A673 (cell line): ENCODE measurements at regions not wholly inside any gene's neighbourhood (a gene's known extent, or its start where the extent isn't known, plus 50 kb on each side); places are given as distances from the start of the nearest gene placed in this dataset.

Source experiments
- BruUV-seq: library from RNA; stranded (reverse); fragments of 400-500 nt; replicated peaks from 2 replicates; lab custom pipeline; 2021; lab: Mats Ljungman, UMichigan
- CTCF ChIA-PET: fragments of 300-600 bp; sonication (Branson Sonifier 250); formaldehyde crosslinking; loops from one replicate; lab custom pipeline; 2022; ENCODE audit warnings: antibody characterized with exemption; lab: Charles Lee
- POLR2A ChIA-PET: fragments of 300-600 bp; sonication (Branson Sonifier 250); formaldehyde crosslinking; loops from one replicate; lab custom pipeline; 2022; ENCODE audit warnings: antibody characterized with exemption; ENCODE audit not compliant: low non-redundant PET; lab: Charles Lee
- DNase-seq: peaks from one replicate; pipeline ENCODE4 v3.0.0-alpha.2; 2015; ENCODE audit warnings: low spot score
- H3K27ac ChIP-seq: fragments of 200-600 bp; sonication (generic); 2 replicates; pipeline ENCODE4 v1.5.1; 2016; ENCODE audit warnings: mixed run types, low read depth, mild to moderate bottlenecking, mixed read lengths, antibody characterized with exemption, low read length; ENCODE audit not compliant: poor library complexity, severe bottlenecking
- H3K27me3 ChIP-seq: fragments of 200-600 bp; sonication (generic); replicated peaks from 2 replicates; pipeline ENCODE4 v1.6.1; 2017; ENCODE audit warnings: mixed run types, low read depth, mild to moderate bottlenecking, mixed read lengths, antibody characterized with exemption, low read length; ENCODE audit not compliant: insufficient read depth, poor library complexity
- H3K36me3 ChIP-seq: fragments of 200-600 bp; sonication (generic); 2 replicates; pipeline ENCODE4 v1.6.1; 2016; ENCODE audit warnings: mixed run types, mild to moderate bottlenecking, mixed read lengths, antibody characterized with exemption, low read length; ENCODE audit not compliant: insufficient read depth, poor library complexity, severe bottlenecking
- H3K4me1 ChIP-seq: fragments of 200-600 bp; sonication (generic); 2 replicates; pipeline ENCODE4 v1.6.1; 2017; ENCODE audit warnings: mixed run types, mild to moderate bottlenecking, mixed read lengths, antibody characterized with exemption, low read length; ENCODE audit not compliant: insufficient read depth, poor library complexity, severe bottlenecking
- H3K4me3 ChIP-seq: fragments of 200-600 bp; sonication (generic); 2 replicates; pipeline ENCODE4 v1.5.1; 2016; ENCODE audit warnings: low read depth, mixed run types, mild to moderate bottlenecking, mixed read lengths, low read length; ENCODE audit not compliant: poor library complexity, severe bottlenecking
- H3K9me3 ChIP-seq: fragments of 200-600 bp; sonication (generic); 2 replicates; pipeline ENCODE4 v1.6.1; 2016; ENCODE audit warnings: mixed run types, low read depth, mild to moderate bottlenecking, mixed read lengths, antibody characterized with exemption, low read length; ENCODE audit not compliant: poor library complexity, severe bottlenecking
- CTCF ChIP-seq: fragments of 300-800, 200-600 bp; sonication (generic); conservative IDR thresholded peaks from 2 replicates; pipeline ENCODE4 v1.5.1; 2017; ENCODE audit warnings: low read depth, mild to moderate bottlenecking, antibody characterized with exemption, low read length, moderate library complexity, mixed read lengths
- EZH2 ChIP-seq: fragments of 200-600 bp; sonication (generic); IDR thresholded peaks from 2 replicates; pipeline ENCODE4 v1.6.1; 2017; ENCODE audit warnings: borderline replicate concordance, low read depth, mild to moderate bottlenecking, mixed read lengths, antibody characterized with exemption, low read length; ENCODE audit not compliant: poor library complexity, severe bottlenecking
- intact Hi-C: fragments of 100-400 bp; cut with micrococcal nuclease; formaldehyde crosslinking; loops from one replicate; pipeline ENCODE4 v1.10.0; 2022; ENCODE audit not compliant: unreplicated experiment

GRCh38 chr6:14722704-14723103 lies 523.2 kb upstream of the JARID2 start:
- no peak overlapping the region for H3K27ac ChIP-seq
- H3K4me1 ChIP-seq = peaks cover 9% of the 10 kb centered on the region
- no TSS peak for BruUV-seq
- TF ChIP-seq EZH2 = no peak
- no peak for TF ChIP-seq CTCF
- no peaks in the 10 kb centered on the region for H3K27me3 ChIP-seq
- H3K9me3 ChIP-seq = no peaks in the 10 kb centered on the region
- CTCF ChIA-PET = no interaction called here
- no peaks in the 10 kb centered on the region for H3K36me3 ChIP-seq
- no peak overlapping the region for H3K4me3 ChIP-seq
- intact Hi-C loops = no loop called here
- no peak for DNase-seq
- POLR2A ChIA-PET = no interaction called here

GRCh38 chr6:14723535-14724086 lies 522.3 kb upstream of the JARID2 start:
- H3K4me1 ChIP-seq = peaks cover 9% of the 10 kb centered on the region
- H3K36me3 ChIP-seq = no peaks in the 10 kb centered on the region
- intact Hi-C loops = no loop called here
- no peaks in the 10 kb centered on the region for H3K27me3 ChIP-seq
- no peak for DNase-seq
- no peak overlapping the region for H3K4me3 ChIP-seq
- CTCF ChIA-PET = no interaction called here
- H3K27ac ChIP-seq = no peak overlapping the region
- no TSS peak for BruUV-seq
- no peaks in the 10 kb centered on the region for H3K9me3 ChIP-seq
- TF ChIP-seq CTCF = no peak
- TF ChIP-seq EZH2 = no peak
- POLR2A ChIA-PET = no interaction called here

- no TSS peak for BruUV-seq
- no peak for DNase-seq
- ChIA-PET CTCF (no interaction called here), POLR2A (no interaction called here)
- Histone ChIP-seq H3K27ac (no peak overlapping the region), H3K9me3 (no peaks in the 10 kb centered on the region), H3K27me3 (no peaks in the 10 kb centered on the region), H3K4me1 (peaks cover 4% of the 10 kb centered on the region), H3K36me3 (no peaks in the 10 kb centered on the region), H3K4me3 (no peak overlapping the region)
- intact Hi-C loops = no loop called here
- TF ChIP-seq EZH2 = no peak
- no peak for TF ChIP-seq CTCF
Observed at GRCh38 chr6:14724549-14724948, 521.3 kb upstream of the JARID2 start.
